GM10266 (cell line): ENCODE measurements at regions not wholly inside any gene's neighbourhood (a gene's known extent, or its start where the extent isn't known, plus 50 kb on each side); places are given as distances from the start of the nearest gene placed in this dataset.

ENCODE experiments used
- DNase-seq: peaks from one replicate; pipeline ENCODE4 v3.0.0; 2012; ENCODE audit errors: extremely low spot score
- CTCF ChIP-seq: IDR thresholded peaks from 2 replicates; pipeline ENCODE4 v1.5.1; 2012; ENCODE audit warnings: mild to moderate bottlenecking, low read depth; ENCODE audit not compliant: control insufficient read depth, insufficient read depth; ENCODE audit errors: missing control alignments

GRCh38 chr2:19300961-19301360, 57.5 kb downstream of the OSR1 start:
- no peak for DNase-seq
- no peak for TF ChIP-seq CTCF

- no peak for TF ChIP-seq CTCF
- DNase-seq, result no peak
Measured at GRCh38 chr2:19299522-19299921, 58.9 kb downstream of the OSR1 start.

GRCh38 chr2:19299032-19299431, 59.4 kb downstream of the OSR1 start:
- no peak for DNase-seq
- TF ChIP-seq CTCF, result no peak

GRCh38 chr2:19297716-19298115, 60.7 kb downstream of the OSR1 start:
- DNase-seq, result no peak
- no peak for TF ChIP-seq CTCF

GRCh38 chr2:19295998-19296502, 62.4 kb downstream of the OSR1 start:
- DNase-seq, result no peak
- TF ChIP-seq CTCF, result no peak

GRCh38 chr2:19292007-19292406, 66.4 kb downstream of the OSR1 start:
- TF ChIP-seq CTCF, result no peak
- DNase-seq, result no peak

- DNase-seq, result no peak
- no peak for TF ChIP-seq CTCF
Measured at GRCh38 chr2:19288291-19288690, 70.1 kb downstream of the OSR1 start.
